ENCODE measurements at regions not wholly inside any gene's neighbourhood (a gene's known extent, or its start where the extent isn't known, plus 50 kb on each side); places are given as distances from the start of the nearest gene placed in this dataset.
"Not testable (repeated sequence)": the region's sequence is repeated elsewhere in the genome, so short reads cannot be mapped to it uniquely, and the experiment has no call there.

GRCh38 chr10:8365935-8366911 is 311.7 kb downstream of the GATA3 start:
- Histone ChIP-seq H3K9me3 (ENCODE audit: insufficient read depth, low read depth) (no peaks in the 10 kb centered on the region), H3K4me3 (peak overlapping the region; percentile 34; the same call in 1 of the 2 replicates), H4K20me1 (ENCODE audit: insufficient read depth) (no peaks in the 10 kb centered on the region), H3K4me2 (peak overlapping the region; percentile 80), H3F3A (ENCODE audit: insufficient read depth, low read depth) (peaks cover 32% of the 10 kb centered on the region), H3K79me2 (ENCODE audit: low read depth) (no peaks in the 10 kb centered on the region), H3K27ac (peak overlapping the region; percentile 98), H2AFZ (no peak overlapping the region), H3K4me1 (replicated peaks; ENCODE audit: insufficient read depth) (peaks cover 30% of the 10 kb centered on the region), H3K9me2 (ENCODE audit: insufficient read depth) (no peaks in the 10 kb centered on the region), H3K36me3 (ENCODE audit: low read depth) (no peaks in the 10 kb centered on the region), H3K27me3 (ENCODE audit: insufficient read depth, low read depth) (no peaks in the 10 kb centered on the region)
- ChIA-PET POLR2A (ENCODE audit: unreplicated experiment) (interaction anchor here (0.6 to 0.7 kb wide), 3 partner anchors 15 to 479 kb away, joined by 3 to 5 read pairs (median 3); no protein-coding TSS in a partner anchor), CTCF (interaction anchor here (0.6 to 0.7 kb wide), 3 partner anchors 84 to 769 kb away, joined by 4 to 7 read pairs (median 5); no protein-coding TSS in a partner anchor)
- TF ChIP-seq, protein P1, sequence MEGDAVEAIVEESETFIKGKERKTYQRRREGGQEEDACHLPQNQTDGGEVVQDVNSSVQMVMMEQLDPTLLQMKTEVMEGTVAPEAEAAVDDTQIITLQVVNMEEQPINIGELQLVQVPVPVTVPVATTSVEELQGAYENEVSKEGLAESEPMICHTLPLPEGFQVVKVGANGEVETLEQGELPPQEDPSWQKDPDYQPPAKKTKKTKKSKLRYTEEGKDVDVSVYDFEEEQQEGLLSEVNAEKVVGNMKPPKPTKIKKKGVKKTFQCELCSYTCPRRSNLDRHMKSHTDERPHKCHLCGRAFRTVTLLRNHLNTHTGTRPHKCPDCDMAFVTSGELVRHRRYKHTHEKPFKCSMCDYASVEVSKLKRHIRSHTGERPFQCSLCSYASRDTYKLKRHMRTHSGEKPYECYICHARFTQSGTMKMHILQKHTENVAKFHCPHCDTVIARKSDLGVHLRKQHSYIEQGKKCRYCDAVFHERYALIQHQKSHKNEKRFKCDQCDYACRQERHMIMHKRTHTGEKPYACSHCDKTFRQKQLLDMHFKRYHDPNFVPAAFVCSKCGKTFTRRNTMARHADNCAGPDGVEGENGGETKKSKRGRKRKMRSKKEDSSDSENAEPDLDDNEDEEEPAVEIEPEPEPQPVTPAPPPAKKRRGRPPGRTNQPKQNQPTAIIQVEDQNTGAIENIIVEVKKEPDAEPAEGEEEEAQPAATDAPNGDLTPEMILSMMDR (conservative IDR thresholded peaks at IDR 0.05), result no peak
- no peak for TF ChIP-seq EZH2 (IDR thresholded peaks at IDR 0.05; ENCODE audit: low read depth)
- DNase-seq, result peak; percentile 94 to 98
- intact Hi-C loops (cut with micrococcal nuclease; ENCODE audit: unreplicated experiment), result loop anchor here (1.0 to 5.0 kb wide), 13 partner anchors 38 to 936 kb away; partner anchors contain the start of gene GATA3
- BruUV-seq (replicated peaks), result TSS peak; percentile 62

GRCh38 chr10:8367672-8368411 is 313.4 kb downstream of the GATA3 start:
- CTCF ChIA-PET; DNase-seq; BruUV-seq (replicated peaks); H4K20me1 ChIP-seq (ENCODE audit: insufficient read depth); H2AFZ ChIP-seq; H3K79me2 ChIP-seq (ENCODE audit: low read depth); H3K9me3 ChIP-seq (ENCODE audit: insufficient read depth, low read depth); H3K9me2 ChIP-seq (ENCODE audit: insufficient read depth); H3K27me3 ChIP-seq (ENCODE audit: insufficient read depth, low read depth); H3K36me3 ChIP-seq (ENCODE audit: low read depth): not testable (repeated sequence)
- Histone ChIP-seq H3K27ac (peak overlapping the region; percentile 98), H3K4me3 (peak overlapping the region; percentile 49; the same call in 1 of the 2 replicates), H3K4me2 (peak overlapping the region; percentile 58), H3K4me1 (replicated peaks; ENCODE audit: insufficient read depth) (peaks cover 27% of the 10 kb centered on the region), H3F3A (ENCODE audit: insufficient read depth, low read depth) (peaks cover 32% of the 10 kb centered on the region)
- intact Hi-C loops (cut with micrococcal nuclease; ENCODE audit: unreplicated experiment), result loop anchor here (5.0 kb wide), 1 partner anchor 934 kb away; no protein-coding TSS in a partner anchor
- POLR2A ChIA-PET (ENCODE audit: unreplicated experiment), result interaction anchor here (0.5 to 0.7 kb wide), 2 partner anchors 177 to 559 kb away, joined by 4 to 7 read pairs; no protein-coding TSS in a partner anchor

- Histone ChIP-seq H3K36me3 (ENCODE audit: low read depth) (no peaks in the 10 kb centered on the region), H3K9me2 (ENCODE audit: insufficient read depth) (no peaks in the 10 kb centered on the region), H3K79me2 (ENCODE audit: low read depth) (no peaks in the 10 kb centered on the region), H3K4me3 (no peak overlapping the region), H3K4me1 (replicated peaks; ENCODE audit: insufficient read depth) (peaks cover 25% of the 10 kb centered on the region), H3F3A (ENCODE audit: insufficient read depth, low read depth) (peaks cover 32% of the 10 kb centered on the region), H3K27ac (peak overlapping the region; percentile 61), H3K9me3 (ENCODE audit: insufficient read depth, low read depth) (no peaks in the 10 kb centered on the region), H2AFZ (0 out of 2 replicates have a peak overlapping the region, but pooled peaks have one; percentile 55), H3K27me3 (ENCODE audit: insufficient read depth, low read depth) (no peaks in the 10 kb centered on the region), H4K20me1 (ENCODE audit: insufficient read depth) (no peaks in the 10 kb centered on the region), H3K4me2 (no peak overlapping the region)
- no TSS peak for BruUV-seq (replicated peaks)
- POLR2A ChIA-PET (ENCODE audit: unreplicated experiment), result interaction anchor here (0.7 kb wide), 1 partner anchor 325 kb away, joined by 3 read pairs; no protein-coding TSS in a partner anchor
- CTCF ChIA-PET, result no interaction called here
- peak; percentile 7 to 65 for DNase-seq
- intact Hi-C loops (cut with micrococcal nuclease; ENCODE audit: unreplicated experiment), result loop anchor here (5.0 kb wide), 1 partner anchor 933 kb away; no protein-coding TSS in a partner anchor
- TF ChIP-seq EZH2 (IDR thresholded peaks at IDR 0.05; ENCODE audit: low read depth), result no peak
- TF ChIP-seq, protein P1 (conservative IDR thresholded peaks at IDR 0.05), result no peak
These were observed 315.2 kb downstream of the GATA3 start for GRCh38 chr10:8369666-8370065.
